ENCODE measurements at regions not wholly inside any gene's neighbourhood (a gene's known extent, or its start where the extent isn't known, plus 50 kb on each side); places are given as distances from the start of the nearest gene placed in this dataset.

GRCh38 chr1:87810166-87810565 lies 481.5 kb downstream of the LMO4 start:
- H3K27ac ChIP-seq, result no peak overlapping the region
- H3K4me1 ChIP-seq, result peaks cover 0 to 6% of the 10 kb centered on the region in 2 donors
- no peak for DNase-seq (ENCODE audit: low spot score in 2 of 2)
- H3K9me3 ChIP-seq, result no peaks in the 10 kb centered on the region
- no peaks in the 10 kb centered on the region for H3K27me3 ChIP-seq
- TF ChIP-seq CTCF (IDR thresholded peaks at IDR 0.05), result no peak
- no peaks in the 10 kb centered on the region for H3K36me3 ChIP-seq
- intact Hi-C loops (cut with DNase I), result no loop called here
- no peak overlapping the region for H3K4me3 ChIP-seq

GRCh38 chr1:87812871-87813577 lies 484.3 kb downstream of the LMO4 start:
- Histone ChIP-seq H3K9me3 (no peaks in the 10 kb centered on the region), H3K4me3 (no peak overlapping the region), H3K27me3 (no peaks in the 10 kb centered on the region), H3K27ac (no peak overlapping the region), H3K4me1 (peaks cover 0 to 6% of the 10 kb centered on the region in 2 donors), H3K36me3 (no peaks in the 10 kb centered on the region)
- no peak for TF ChIP-seq CTCF (IDR thresholded peaks at IDR 0.05)
- DNase-seq (ENCODE audit: low spot score in 2 of 2), result no peak
- intact Hi-C loops (cut with DNase I), result no loop called here

- intact Hi-C loops (cut with DNase I), result no loop called here
- Histone ChIP-seq H3K4me1 (peaks cover 0 to 6% of the 10 kb centered on the region in 2 donors), H3K9me3 (no peaks in the 10 kb centered on the region), H3K27me3 (no peaks in the 10 kb centered on the region), H3K36me3 (no peaks in the 10 kb centered on the region), H3K4me3 (no peak overlapping the region), H3K27ac (no peak overlapping the region)
- TF ChIP-seq CTCF (IDR thresholded peaks at IDR 0.05), result no peak
- no peak for DNase-seq (ENCODE audit: low spot score in 2 of 2)
Observed at GRCh38 chr1:87814573-87814972, 485.9 kb downstream of the LMO4 start.

GRCh38 chr1:87816646-87817045 lies 488.0 kb downstream of the LMO4 start:
- no peak for TF ChIP-seq CTCF (IDR thresholded peaks at IDR 0.05)
- no peak overlapping the region for H3K27ac ChIP-seq
- H3K36me3 ChIP-seq, result no peaks in the 10 kb centered on the region
- no peaks in the 10 kb centered on the region for H3K27me3 ChIP-seq
- H3K4me3 ChIP-seq, result no peak overlapping the region
- intact Hi-C loops (cut with DNase I), result no loop called here
- peaks cover 0 to 6% of the 10 kb centered on the region in 2 donors for H3K4me1 ChIP-seq
- no peaks in the 10 kb centered on the region for H3K9me3 ChIP-seq
- no peak for DNase-seq (ENCODE audit: low spot score in 2 of 2)

GRCh38 chr1:87820668-87821334 lies 492.1 kb downstream of the LMO4 start:
- no peak for DNase-seq (ENCODE audit: low spot score in 2 of 2)
- Histone ChIP-seq H3K9me3 (no peaks in the 10 kb centered on the region), H3K27ac (no peak overlapping the region), H3K4me3 (peak overlapping the region in 1 of 2 donors; percentile 2), H3K4me1 (no peaks in the 10 kb centered on the region), H3K36me3 (no peaks in the 10 kb centered on the region), H3K27me3 (no peaks in the 10 kb centered on the region)
- intact Hi-C loops (cut with DNase I), result no loop called here
- TF ChIP-seq CTCF (IDR thresholded peaks at IDR 0.05), result no peak

Data from ascending aorta (tissue), 2 donors.